GM10266 (cell line): ENCODE measurements at regions not wholly inside any gene's neighbourhood (a gene's known extent, or its start where the extent isn't known, plus 50 kb on each side); places are given as distances from the start of the nearest gene placed in this dataset.

Experiments
- DNase-seq: peaks from one replicate; pipeline ENCODE4 v3.0.0; 2012; ENCODE audit errors: extremely low spot score
- TF ChIP-seq, protein P1 (sequence below): IDR thresholded peaks from 2 replicates; pipeline ENCODE4 v1.5.1; 2012; ENCODE audit warnings: mild to moderate bottlenecking, low read depth; ENCODE audit not compliant: control insufficient read depth, insufficient read depth; ENCODE audit errors: missing control alignments

DNA sequence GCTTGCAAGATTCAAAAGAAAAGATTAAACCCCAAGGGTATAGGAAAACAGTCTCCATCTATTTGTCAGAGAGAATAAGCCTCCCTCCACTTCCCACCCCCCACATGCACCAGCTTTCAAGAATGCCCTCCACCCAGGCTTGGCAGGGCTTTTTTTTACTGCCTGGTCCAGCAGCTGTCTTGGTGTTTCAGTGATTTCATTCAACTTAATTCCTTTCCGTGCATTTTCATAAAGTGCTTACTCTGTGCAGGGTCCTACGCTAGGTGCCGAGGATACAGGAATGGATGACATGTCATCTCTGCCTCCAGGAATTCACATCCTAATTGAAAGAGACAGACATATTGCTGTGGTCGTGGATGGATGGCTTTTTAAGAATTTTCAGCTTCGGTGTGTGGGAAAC, 117.9 kb downstream of the LRATD1 start:
- no peak for DNase-seq
- TF ChIP-seq, protein P1, sequence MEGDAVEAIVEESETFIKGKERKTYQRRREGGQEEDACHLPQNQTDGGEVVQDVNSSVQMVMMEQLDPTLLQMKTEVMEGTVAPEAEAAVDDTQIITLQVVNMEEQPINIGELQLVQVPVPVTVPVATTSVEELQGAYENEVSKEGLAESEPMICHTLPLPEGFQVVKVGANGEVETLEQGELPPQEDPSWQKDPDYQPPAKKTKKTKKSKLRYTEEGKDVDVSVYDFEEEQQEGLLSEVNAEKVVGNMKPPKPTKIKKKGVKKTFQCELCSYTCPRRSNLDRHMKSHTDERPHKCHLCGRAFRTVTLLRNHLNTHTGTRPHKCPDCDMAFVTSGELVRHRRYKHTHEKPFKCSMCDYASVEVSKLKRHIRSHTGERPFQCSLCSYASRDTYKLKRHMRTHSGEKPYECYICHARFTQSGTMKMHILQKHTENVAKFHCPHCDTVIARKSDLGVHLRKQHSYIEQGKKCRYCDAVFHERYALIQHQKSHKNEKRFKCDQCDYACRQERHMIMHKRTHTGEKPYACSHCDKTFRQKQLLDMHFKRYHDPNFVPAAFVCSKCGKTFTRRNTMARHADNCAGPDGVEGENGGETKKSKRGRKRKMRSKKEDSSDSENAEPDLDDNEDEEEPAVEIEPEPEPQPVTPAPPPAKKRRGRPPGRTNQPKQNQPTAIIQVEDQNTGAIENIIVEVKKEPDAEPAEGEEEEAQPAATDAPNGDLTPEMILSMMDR, result no peak

DNA sequence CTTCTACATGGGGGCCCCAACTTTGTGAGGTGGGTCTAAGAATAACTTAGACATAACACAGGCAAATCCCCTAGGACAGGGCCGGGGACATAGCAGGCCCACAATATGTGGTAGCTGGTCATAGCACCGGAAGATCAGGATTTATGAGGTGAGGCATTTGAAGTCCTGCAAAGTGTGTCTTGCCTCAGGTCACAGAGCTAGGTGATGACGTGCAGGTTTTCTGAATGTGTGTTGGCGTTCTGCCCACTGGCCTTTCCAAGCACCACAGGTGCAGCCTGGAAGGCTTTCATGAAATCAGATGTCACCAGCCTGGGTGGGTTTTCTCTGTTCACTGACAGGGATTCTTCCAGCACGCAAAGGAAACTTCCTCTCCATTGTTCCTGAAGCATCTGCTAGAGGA, 119.1 kb downstream of the LRATD1 start:
- no peak for DNase-seq
- TF ChIP-seq, protein P1, result no peak

DNA sequence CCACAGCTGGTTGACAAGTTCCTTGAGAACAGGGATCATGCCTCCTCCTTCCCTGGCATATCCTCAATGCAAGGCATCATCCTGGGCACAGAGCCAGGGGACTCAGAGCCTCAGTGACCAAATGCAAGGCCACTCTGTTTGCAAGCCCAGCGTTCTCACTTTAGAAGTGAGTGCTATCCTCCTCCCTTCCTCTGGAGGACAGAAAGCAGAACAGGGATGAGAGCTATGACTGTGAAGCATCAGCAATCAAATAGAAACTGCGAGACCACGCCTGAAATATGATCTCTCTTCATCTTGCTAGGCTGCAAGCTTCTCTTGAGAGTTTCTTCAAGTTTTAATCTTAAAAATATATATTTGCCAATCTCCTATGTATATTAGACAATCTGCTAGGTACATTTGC, 119.8 kb downstream of the LRATD1 start:
- no peak for DNase-seq
- TF ChIP-seq, protein P1, result no peak

DNA sequence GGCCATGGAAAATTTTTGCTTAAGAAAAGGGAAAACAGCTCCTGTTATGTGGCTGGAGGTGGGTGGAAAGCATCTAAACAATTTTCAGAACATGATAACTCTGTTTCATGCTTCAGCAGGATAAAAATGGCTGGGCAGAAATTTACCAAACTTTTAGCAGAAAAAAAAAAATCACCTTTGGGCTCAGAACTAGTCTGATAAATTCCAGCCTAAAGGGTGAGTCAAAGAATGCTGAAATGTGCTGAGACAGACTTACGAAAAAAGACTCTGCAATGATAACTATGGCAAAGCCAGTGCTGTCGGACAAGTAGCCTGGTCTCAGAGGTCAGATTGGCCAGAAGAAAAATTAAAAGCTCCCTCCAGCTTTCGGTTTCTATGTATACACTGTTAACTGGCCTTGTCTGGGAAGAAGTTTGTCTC, 123.6 kb downstream of the LRATD1 start:
- DNase-seq, result no peak
- TF ChIP-seq, protein P1, result no peak

DNA sequence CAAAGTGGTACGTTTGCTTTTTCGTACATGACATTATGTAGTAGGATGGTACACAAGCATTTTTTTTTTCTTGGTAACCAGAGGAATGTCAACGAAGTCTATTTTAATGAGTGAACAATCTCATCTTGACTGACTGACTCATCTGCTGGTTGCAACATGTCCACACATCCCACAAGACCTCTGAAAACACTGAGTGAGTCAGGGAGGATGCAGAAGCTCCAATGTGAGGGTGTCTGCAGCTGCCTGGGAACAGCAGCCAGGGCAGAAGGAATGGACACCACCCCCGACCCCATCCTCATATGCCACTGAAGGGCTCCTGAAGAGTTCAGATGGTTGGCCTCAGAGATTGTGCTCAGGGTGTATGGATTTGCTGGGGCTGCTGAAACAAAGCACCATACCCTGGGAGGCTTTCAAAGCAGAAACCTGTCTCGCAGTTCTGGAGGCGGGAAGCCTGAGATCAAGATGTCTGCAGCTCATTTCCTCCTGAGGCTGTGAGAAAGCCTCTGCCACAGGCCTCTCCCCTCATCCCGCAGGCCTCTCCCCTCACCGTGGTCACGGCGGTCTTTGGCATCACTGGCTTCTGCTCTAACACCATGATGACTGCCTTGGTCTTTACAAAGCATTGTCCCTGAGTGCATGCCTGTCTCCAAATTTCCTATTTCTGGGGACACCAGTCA, 124.6 kb downstream of the LRATD1 start:
- DNase-seq, result no peak
- TF ChIP-seq, protein P1, result no peak

DNA sequence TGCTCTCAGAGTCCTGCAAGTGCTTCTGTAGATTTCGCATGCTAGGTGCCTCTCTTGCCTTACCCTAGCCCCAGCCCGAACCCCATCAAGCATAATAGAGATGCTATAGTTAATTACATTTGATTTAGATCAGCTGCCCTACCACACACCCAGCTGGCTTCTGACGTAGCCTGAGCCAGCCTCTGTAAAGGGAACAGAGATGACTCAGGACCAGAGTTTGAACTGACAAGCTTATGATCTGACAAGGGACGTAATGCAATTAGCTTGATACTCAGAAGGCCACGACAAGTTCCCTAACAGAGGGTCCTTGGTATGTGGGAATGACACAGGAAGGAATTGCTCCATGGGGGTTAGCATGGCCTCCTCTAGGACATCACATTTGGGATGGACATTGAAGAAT, 126.6 kb downstream of the LRATD1 start:
- no peak for DNase-seq
- TF ChIP-seq, protein P1, result no peak

DNA sequence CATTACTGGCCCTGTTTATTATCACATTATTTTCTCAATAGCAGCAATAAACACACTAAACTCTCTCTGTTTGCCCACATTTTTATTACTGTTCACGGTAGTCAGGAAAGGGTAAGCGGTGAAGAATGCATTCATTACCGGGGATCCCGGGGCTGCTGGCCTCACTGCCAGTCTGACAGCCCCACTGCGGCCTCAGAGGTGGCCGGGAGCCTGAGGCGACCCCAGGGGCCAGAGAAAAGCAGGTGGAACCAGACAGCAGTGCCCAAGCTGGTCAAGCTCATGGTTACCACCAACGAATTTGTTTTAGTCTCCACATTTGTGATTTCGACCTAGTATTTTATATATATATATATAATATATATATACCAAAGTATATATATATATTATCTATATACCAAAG, 127.7 kb downstream of the LRATD1 start:
- DNase-seq, result no peak
- TF ChIP-seq, protein P1, result no peak
